GM18861 (cell line): ENCODE measurements at regions not wholly inside any gene's neighbourhood (a gene's known extent, or its start where the extent isn't known, plus 50 kb on each side); places are given as distances from the start of the nearest gene placed in this dataset.

ENCODE experiments used
- ATAC-seq: cut with Tn5 transposase; IDR thresholded peaks from one replicate; pipeline ENCODE4 v1.9.1; 2021; ENCODE audit not compliant: unreplicated experiment

DNA sequence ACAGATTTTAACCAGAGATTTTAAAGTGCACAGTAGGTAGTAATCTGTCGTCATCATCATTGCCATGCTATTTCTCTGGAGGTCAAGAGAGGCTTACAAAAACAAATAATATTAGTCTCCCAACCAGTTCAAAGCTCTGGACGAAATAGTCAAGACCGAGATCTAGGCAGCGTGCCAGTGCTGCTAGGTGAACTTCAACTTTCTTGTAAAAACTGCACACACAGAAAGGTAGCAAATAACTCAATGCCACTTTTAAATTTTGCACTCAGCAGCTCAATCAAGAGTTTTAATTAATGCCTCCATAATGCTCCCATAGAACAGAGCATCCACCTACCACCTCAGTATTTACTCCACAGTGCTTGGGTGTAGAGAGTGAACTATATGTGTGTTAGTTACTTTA lies 656.8 kb downstream of the IRX1 start:
- no peak for ATAC-seq

DNA sequence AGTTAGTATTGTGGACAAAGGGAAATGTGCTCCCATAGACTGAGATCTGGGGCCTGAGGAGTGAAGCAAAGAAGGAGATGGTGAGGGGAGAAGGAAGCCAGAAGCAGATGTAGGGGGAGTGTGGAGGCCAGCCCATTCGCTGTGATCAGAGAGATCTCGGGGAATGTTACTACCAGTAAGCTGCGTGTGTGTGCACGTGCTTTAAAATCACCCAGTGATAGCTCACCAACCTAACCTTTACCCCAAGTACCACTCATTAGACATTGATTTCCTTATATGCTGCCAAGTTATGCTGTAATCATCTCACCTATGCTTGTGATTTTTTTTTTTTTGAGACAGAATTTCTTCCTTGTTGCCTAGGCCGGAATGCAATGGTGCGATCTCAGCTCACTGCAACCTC lies 659.1 kb downstream of the IRX1 start:
- no peak for ATAC-seq

DNA sequence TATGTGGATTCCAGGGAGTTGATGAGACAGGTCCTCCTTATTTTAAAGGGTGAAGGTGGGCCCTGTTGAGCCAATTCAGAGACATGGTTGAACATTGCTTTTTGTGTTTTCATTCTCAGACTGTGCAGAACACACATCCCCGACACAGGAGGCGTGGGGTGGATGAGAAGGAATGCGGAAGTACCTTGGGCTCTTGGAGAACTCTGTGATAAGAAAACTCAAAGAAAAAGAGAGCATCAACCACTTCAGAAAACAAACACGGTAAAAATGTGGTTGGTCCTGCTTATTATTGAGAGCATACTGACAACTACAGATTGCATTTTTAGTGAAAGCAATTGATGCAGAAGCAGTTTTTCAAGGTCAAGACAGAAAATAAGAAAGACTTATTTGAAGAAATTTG lies 659.8 kb downstream of the IRX1 start:
- no peak for ATAC-seq

DNA sequence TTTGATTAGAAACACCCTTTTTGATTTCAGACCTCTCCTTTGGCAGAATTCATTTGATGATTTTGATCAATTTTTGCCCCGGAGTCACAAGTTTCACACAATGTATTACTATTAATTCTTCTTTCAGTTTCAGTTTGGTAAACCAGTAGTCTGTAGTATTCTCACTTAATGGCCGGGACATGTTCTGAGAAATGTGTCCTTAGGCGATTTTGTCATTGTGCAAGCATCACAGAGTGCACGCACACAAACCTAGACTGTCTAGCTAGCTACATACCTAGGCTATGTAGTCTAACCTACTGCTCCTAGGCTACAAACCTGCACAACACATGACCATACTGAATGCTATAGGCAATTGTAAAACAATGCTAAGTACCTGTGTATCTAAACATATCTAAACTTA lies 662.5 kb downstream of the IRX1 start:
- ATAC-seq: no peak

DNA sequence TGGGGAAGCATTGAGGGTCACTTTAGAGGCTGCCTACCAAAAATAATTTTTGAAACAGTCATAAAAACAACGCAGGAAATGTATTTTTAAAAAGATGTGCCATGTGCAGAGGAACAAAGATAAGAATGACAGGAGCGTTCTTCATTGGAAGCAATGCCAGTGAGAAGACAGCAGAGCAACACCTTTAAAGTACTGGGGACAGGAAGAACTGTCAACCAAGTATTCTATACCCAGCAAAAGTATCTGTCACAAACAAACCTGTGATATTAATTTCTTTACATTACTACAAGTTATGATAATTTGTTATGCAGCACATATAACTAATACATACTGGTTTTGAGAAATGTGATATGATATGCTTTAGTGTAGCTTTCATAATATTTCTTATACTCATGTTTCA lies 675.6 kb downstream of the IRX1 start:
- no peak for ATAC-seq

DNA sequence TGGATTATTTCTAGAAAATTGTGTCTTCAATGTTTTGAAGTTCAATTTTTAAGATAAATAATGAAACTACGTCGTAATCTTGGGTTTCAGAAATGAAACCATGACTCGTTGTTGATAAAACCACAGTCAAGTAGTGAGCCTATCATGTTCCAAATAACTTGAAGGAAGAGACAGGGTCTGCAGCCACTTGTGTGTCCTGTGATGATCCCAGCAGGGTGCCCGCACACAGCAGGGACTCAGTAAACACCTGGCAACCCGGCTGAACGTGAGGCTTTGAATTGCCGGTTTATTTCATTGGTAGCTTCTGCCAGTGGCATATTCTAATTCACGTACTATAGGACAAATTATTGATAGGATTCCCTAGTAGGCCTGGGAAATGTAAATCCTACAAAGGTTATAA lies 679.6 kb downstream of the IRX1 start:
- ATAC-seq: no peak

DNA sequence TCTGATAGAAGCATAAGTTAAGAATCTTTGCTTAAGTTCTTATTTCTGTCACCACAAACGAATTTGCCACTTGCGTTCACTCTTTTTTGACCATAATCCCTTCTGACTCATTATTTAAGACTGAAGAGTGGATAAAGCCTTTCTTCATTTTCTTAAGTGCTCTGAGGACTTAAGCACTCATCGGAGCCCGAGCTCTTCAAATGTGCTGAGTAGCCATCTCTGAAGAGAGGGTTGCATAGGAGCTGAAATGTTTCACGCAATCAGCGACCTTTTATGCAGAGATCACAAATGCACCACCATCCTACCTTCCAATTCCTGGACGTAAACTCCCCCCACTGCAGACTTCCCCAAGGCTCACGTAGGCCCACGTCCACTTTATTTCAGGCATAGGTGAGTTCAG lies 699.2 kb downstream of the IRX1 start:
- ATAC-seq: no peak

DNA sequence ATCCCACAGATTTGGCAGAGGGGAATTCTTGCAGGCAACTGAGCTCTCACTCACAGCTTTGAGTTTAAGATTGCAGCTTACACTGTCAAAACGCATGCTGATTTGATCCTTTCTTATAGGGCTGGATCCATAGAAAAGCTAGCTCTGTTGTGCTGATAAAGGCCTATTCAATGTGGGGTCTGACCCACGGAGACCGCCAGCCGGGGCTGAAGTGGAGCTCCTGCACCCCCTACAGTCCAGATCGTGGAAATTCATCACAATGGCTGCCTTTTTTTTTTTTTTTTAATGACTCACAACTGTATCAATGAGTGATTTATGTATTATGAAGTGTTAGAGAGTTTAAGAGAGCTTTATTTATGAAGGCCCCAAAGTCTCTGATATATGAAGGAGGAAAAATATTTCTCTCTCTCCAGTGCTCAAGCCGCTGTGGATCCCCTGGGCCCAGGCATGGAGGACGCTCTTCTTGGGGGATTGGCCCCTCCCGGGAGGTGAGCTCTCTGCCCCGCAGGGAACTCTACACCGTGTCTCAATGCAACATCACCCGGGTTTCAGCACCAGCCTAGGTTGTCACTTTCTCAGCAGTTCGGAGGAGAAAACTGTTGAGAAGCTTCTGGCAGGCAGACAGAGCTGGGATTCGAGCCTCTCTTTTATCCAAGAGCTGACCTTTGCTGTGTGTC lies 700.2 kb downstream of the IRX1 start:
- no peak for ATAC-seq

DNA sequence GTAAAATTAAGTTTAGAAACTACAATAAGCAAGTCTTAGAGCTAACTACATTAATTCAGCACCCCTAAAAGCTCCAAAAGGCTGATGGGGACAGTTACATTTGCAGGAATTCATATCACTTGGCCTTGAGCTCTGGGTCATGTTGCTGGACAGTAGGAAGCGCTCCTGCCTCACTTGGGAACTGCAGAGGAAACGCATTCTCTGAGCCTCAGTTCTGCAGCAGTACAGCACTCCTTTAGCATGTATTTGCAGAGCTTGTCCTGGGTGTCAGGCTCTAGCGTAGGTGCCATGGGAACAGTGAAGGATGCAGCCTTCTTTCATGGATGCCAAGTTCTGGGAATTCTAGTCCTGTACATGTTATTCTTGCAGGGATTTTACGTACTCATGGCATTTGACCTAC lies 710.4 kb downstream of the IRX1 start:
- ATAC-seq: no peak

DNA sequence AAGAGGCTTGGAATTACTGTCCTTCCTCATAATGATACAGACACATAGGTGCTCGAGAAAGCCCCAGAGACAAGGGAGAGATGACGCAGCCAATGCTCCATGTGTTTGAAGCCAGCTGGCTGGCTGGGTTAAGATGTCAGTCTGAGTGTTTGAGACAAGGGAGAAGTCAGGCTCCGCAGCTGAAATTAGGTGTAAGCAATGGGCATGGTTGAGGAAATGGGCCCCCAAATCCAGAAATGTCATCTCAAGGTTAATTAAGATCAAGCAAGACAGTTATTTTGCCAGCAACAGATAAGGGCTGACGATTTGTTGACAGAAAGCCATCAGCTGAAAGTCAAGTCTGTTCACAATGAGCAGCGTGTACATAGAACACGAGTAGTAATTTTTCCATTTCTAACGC lies 713.4 kb downstream of the IRX1 start:
- no peak for ATAC-seq

DNA sequence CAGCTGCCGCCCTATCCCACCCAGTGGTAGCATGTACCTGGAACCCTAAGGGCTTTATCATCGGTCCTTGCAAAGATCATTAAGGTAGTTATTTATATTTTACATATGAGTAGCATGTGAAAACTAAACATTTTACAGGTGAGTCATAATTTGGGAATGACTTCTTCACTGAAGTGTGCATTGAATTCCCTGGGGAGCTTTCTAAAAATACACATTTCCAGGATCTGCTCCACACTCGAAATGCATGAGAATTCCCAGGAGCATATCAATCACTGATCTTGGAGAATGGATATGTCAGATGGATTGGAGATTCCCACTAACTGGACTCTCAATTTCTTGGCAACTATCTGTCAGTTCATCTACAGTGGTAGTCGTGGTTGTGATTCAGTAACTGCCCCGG lies 717.5 kb downstream of the IRX1 start:
- ATAC-seq: no peak

DNA sequence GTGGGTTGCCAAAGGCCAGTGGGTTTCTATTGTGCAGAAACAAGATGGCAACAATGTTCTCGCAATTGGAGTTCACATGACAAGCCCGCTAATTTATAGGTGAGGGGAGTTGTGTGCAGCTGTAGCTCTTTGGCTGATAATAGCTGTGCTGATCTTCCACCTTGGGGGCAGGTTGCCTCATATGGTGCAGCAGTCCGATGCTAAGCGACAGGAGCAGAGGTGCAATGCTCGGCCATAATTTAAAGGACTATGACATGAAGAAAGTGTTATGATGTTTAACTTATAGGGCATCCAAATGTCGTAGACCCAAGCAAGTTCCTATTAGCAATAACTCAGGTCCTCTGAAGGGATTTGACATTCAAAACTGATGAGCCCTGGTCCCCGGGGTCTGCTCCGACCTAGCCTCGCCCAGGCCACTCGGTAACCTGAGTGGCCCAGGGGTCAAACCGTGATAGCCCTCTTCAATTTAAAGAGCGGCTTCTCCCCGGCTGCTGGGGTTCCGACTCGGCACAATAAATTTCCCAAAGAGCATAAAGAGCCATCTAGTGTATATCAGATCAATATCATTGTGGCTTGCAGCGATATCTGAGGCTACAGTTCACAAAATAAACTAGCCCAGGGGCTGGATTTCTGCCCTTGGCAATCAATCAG lies 724.0 kb downstream of the IRX1 start:
- ATAC-seq: no peak

DNA sequence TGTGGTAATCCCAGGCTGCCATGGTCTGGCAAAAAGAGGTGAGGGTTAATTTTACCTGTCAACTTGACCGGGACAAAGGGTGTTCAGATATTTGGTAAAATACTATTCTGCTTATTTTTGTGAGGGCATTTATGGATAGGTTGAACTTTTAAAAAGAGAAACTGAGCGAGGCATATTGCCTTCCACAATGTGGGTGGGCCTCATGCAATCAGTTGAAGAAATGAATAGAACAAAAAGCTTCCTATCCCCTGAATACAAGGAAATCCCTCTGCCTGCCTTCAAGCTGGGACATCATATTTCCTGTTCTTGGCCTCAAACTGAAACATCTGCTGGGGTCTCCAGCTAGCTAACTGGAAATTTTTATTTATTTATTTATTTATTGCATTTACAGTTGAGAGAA lies 734.7 kb downstream of the IRX1 start:
- ATAC-seq: no peak

DNA sequence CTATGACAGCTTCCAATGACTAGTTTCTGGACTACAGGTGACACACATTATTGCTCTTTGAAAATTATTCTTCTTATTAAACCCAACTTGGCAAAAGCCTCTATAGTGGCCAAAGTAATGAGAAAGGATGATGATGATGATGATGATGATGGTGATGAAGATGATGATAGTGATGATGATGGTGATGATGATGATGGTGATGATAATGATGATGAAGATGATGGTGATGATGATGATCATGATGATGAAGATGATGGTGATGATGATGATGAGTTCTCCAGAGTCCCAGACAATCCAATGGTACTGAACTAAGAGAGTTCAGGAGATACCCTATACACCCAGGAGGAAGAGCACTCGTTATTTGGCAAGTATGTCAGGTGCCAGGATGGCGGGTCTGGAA lies 739.4 kb downstream of the IRX1 start:
- ATAC-seq: no peak

DNA sequence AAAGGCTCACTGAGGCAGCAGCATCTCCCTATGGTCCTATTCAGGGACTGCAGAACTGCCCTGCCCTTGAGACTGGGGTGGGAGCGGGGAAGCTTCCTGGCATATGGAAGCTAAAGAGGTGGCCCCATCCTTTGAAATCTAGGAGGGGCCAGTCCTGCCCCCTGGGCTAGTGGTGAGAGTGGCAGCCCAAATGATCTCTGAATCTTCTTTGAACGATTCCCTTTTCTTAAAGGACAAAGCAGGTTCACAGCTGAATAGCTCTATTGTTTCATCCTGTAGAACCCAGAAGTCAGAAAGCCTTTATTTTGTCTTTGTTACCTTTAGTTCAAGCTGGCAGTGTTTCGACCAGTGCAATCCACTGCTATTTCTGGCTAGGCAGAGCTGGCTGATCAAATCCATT lies 741.9 kb downstream of the IRX1 start:
- ATAC-seq: no peak

DNA sequence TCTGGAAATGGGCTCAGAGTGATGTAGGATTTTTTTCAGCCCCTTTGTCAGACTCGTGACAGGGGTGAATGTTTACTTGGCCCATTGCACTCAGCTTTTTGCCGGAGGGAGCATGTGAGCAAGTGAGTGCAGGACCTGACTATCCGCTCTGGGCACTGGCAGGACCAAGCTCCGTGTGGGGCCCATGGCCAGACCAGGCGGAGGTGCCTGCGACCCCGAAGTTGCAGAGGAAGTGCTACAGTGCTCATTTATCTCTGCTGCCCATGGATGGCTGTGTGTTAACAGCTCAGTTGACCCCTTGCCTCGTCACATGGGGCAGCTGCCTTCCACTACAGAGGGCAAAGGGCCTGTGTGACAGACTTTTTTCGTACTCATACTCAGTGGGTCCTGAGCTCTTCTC lies 744.3 kb downstream of the IRX1 start:
- no peak for ATAC-seq

DNA sequence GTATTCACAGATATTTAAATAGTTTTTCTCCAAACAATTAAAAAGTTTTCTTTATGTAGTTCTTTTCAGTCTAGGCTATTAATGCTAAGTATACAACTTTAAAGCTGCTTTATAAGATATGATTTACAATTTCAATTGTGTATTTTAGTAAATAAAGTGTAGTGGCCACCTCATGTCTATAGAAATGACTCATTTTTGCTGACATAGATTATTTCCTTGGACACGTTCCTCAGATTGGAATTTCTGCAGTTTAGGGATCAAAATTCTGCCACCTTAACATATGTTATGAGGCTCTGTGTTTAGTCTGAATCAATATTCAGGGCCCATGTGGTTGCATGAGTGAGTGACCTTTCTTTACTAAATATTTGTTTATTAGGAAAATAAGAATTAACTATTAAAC lies 750.2 kb downstream of the IRX1 start:
- ATAC-seq: no peak

DNA sequence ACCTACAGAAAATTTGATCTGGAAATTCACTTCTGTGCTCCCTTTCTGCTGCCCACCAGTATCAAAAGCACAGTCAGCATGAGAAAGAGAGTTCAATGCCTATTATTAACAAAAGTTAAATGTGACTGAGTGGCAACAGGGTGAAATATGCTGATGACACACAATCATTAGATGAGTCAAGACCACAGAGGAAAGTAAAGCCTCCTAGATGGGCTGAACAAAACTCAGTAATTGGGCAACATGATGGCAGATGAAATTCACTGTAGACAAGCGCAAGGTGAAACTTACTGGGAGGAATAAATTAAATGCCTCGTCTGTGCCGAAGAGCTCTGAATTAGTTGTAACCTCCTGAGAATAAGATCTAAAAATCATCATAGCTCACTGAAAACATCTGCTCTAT lies 752.8 kb downstream of the IRX1 start:
- no peak for ATAC-seq

DNA sequence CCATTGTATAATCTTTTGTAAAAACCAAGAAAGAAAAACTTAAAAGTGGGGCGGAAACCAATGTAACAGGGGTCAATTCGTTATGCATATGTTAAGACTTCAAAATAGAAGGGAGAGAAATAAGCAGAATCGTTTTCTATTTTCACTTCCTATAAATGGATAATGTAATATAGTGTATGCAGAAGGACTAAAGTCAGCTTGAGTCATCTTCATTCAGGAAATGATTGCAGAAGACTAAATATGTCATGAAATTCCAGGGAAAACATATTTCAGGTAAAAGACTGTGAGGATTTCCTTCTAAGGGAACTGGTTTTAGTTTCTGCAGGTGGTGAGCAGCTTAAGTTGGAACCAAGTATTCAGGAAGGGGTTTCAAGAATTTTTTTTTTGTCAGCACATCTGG lies 753.3 kb downstream of the IRX1 start:
- no peak for ATAC-seq

DNA sequence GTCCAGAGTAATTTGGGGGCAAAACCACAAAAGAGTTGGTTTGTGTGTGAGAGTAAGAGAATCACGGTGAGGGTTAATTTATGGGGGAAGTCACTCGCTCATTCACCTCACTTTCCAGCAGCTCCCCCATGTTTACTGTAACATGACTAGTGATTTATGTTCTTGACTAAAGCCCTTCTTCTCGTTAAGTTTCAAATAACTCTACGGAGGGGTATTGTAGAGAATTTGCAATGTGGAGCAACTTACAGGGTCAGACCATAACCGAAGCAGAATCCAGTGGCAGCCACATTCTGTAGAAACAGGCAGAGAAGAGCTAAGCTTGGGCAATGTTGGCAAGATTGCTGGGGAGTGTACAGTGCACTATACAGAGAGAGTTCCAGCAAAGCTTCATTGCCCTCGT lies 760.6 kb downstream of the IRX1 start:
- ATAC-seq: no peak

DNA sequence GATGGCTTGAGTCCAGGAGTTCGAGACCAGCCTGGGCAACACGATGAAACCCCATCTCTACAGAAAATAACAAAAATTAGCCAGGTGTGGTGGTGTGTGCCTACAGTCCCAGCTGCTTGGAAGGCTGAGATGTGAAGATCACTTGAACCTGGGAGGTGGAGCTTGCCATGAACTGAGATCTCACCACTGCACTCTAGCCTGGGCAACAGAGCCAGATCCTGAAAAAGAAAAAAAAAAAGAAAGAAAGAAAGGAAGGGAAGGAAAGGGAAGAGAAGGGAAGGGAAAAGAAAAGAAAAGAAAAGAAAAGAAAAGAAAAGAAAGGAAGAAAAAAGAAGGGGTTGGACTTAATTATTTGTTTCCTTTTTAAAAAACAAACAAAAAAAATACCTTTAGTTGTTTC lies 764.2 kb downstream of the IRX1 start:
- no peak for ATAC-seq

DNA sequence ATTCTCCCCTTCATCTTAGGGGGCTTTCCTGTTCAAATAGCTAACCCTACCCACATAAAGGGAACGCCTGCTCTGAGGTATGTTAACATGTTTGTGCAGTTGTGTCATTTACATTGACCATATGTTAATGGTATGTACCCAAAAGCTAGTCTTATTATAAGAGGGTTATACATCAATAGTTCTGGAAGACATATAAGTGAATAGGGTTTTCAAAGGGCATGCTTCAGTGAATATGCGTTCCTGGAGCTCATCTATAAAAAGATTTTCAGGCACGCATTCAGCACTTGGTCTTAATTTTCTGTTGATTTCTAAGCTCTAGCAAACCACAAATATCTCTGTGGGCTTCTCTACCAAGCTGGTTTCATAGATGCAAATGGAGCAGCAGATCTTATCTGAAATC lies 766.1 kb downstream of the IRX1 start:
- ATAC-seq: no peak

DNA sequence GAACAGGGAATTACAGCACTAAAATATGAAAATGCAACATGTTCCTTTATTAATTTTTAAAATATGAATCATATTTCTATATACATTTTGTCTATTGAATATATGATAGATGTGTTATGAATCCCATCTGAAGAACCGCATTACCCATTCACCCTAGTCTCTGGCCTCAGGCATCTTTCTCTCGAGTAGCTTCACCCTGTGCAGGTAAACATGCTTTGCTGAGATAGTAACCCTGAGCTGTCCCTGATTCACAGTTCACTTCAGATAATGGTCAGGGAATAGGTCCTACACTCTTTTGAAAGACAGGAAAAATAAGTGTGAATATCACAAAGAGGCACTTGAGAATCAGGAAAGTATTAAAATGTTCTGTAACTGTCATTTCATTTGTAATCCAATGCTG lies 766.8 kb downstream of the IRX1 start:
- ATAC-seq: no peak
